MM.1S (cell line): ENCODE measurements at regions not wholly inside any gene's neighbourhood (a gene's known extent, or its start where the extent isn't known, plus 50 kb on each side); places are given as distances from the start of the nearest gene placed in this dataset.

Source experiments
- DNase-seq: peaks from one replicate; pipeline ENCODE4 v3.0.0-alpha.2; 2015
- H2AFZ ChIP-seq: fragments of 300-600 bp; sonication (generic); 2 replicates; pipeline ENCODE4 v1.6.0; 2016; ENCODE audit warnings: antibody characterized with exemption, low read length
- H3F3A ChIP-seq: fragments of 300-600 bp; sonication (generic); 2 replicates; pipeline ENCODE4 v1.6.1; 2016; ENCODE audit warnings: mild to moderate bottlenecking, antibody characterized with exemption, low read length, moderate library complexity, mixed read lengths; ENCODE audit not compliant: insufficient read depth
- H3K27ac ChIP-seq: fragments of 300-600 bp; sonication (generic); 2 replicates; pipeline ENCODE4 v1.5.1; 2016; ENCODE audit warnings: mild to moderate bottlenecking, low read length
- H3K27me3 ChIP-seq: fragments of 300-600 bp; sonication (generic); replicated peaks from 2 replicates; pipeline ENCODE4 v1.6.0; 2016; ENCODE audit warnings: low read length; ENCODE audit not compliant: insufficient read depth
- H3K36me3 ChIP-seq: fragments of 300-600 bp; sonication (generic); replicated peaks from 2 replicates; pipeline ENCODE4 v1.6.1; 2016; ENCODE audit warnings: mild to moderate bottlenecking, low read length, mixed read lengths; ENCODE audit not compliant: insufficient read depth
- H3K4me1 ChIP-seq: fragments of 300-600 bp; sonication (generic); 2 replicates; pipeline ENCODE4 v1.6.1; 2016; ENCODE audit warnings: low read length, mixed read lengths
- H3K4me2 ChIP-seq: fragments of 300-600 bp; sonication (generic); 2 replicates; pipeline ENCODE4 v1.6.0; 2016; ENCODE audit warnings: low read depth, low read length
- H3K4me3 ChIP-seq: fragments of 300-600 bp; sonication (generic); 2 replicates; pipeline ENCODE4 v1.5.1; 2016; ENCODE audit warnings: low read length, mixed read lengths
- H3K79me2 ChIP-seq: fragments of 300-600 bp; sonication (generic); 2 replicates; pipeline ENCODE4 v1.6.1; 2016; ENCODE audit warnings: mixed run types, low read length, mixed read lengths
- H3K9ac ChIP-seq: fragments of 300-600 bp; sonication (generic); 2 replicates; pipeline ENCODE4 v1.6.1; 2016; ENCODE audit warnings: low read length, mixed read lengths
- H3K9me2 ChIP-seq: fragments of 300-600 bp; sonication (generic); replicated peaks from 2 replicates; pipeline ENCODE4 v1.6.1; 2016; ENCODE audit warnings: mild to moderate bottlenecking, low read length, mixed read lengths; ENCODE audit not compliant: insufficient read depth
- H3K9me3 ChIP-seq: fragments of 300-600 bp; sonication (generic); replicated peaks from 2 replicates; pipeline ENCODE4 v1.6.1; 2016; ENCODE audit warnings: mild to moderate bottlenecking, low read length, mixed read lengths; ENCODE audit not compliant: insufficient read depth
- H4K20me1 ChIP-seq: fragments of 300-600 bp; sonication (generic); 2 replicates; pipeline ENCODE4 v1.6.1; 2016; ENCODE audit warnings: mild to moderate bottlenecking, low read length, moderate library complexity, mixed read lengths; ENCODE audit not compliant: insufficient read depth
- CTCF ChIP-seq: fragments of 300-600 bp; sonication (generic); IDR thresholded peaks from 2 replicates; pipeline ENCODE4 v1.5.1; 2016; ENCODE audit warnings: antibody characterized with exemption, low read length, mixed read lengths
- EZH2 ChIP-seq: fragments of 300-600 bp; sonication (generic); optimal IDR thresholded peaks from 2 replicates; pipeline ENCODE3; 2017; ENCODE audit warnings: low read depth, mild to moderate bottlenecking, antibody characterized with exemption, low read length, mixed read lengths
- EZH2phosphoT487 ChIP-seq: fragments of 300-600 bp; sonication (generic); IDR thresholded peaks from 2 replicates; pipeline ENCODE4 v1.6.1; 2018; ENCODE audit warnings: antibody characterized with exemption, low read length

DNA sequence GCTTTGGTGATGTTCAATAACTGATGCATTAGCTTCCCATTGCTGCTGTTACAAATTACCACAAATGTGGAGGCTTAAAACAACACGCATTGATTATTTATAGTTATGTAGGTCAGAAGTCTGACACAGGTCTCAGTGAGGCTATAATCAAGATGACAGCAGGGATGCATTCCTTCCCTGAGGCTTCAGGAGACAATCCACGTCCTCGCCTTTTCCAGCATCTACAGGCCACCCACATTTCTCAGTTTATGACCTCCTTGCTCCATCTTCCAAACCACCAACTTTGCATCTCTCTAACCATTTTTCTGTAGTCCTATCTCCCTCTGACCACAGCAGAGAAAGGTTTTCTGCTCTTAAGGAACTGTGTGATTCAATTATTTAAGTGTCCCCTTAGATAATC lies 92.5 kb downstream of the GASK1B start:
- Histone ChIP-seq H4K20me1 (no peaks in the 10 kb centered on the region), H3K9me2 (no peaks in the 10 kb centered on the region), H3F3A (no peaks in the 10 kb centered on the region), H3K9me3 (no peaks in the 10 kb centered on the region), H3K79me2 (no peaks in the 10 kb centered on the region), H3K4me3 (no peak overlapping the region), H3K4me2 (no peak overlapping the region), H3K27me3 (no peaks in the 10 kb centered on the region), H2AFZ (no peak overlapping the region), H3K4me1 (no peaks in the 10 kb centered on the region), H3K9ac (no peak overlapping the region), H3K27ac (no peak overlapping the region), H3K36me3 (no peaks in the 10 kb centered on the region)
- no peak for DNase-seq
- TF ChIP-seq EZH2 (no peak), EZH2phosphoT487 (no peak), CTCF (no peak)

- H3K36me3 ChIP-seq = no peaks in the 10 kb centered on the region
- no peak overlapping the region for H3K4me3 ChIP-seq
- no peaks in the 10 kb centered on the region for H3K9me2 ChIP-seq
- no peak overlapping the region for H3K4me2 ChIP-seq
- no peak overlapping the region for H3K27ac ChIP-seq
- no peaks in the 10 kb centered on the region for H4K20me1 ChIP-seq
- no peak overlapping the region for H2AFZ ChIP-seq
- H3K27me3 ChIP-seq = no peaks in the 10 kb centered on the region
- H3K9ac ChIP-seq = no peak overlapping the region
- no peaks in the 10 kb centered on the region for H3F3A ChIP-seq
- H3K9me3 ChIP-seq = no peaks in the 10 kb centered on the region
- TF ChIP-seq CTCF = no peak
- DNase-seq = no peak
- H3K4me1 ChIP-seq = no peaks in the 10 kb centered on the region
- no peaks in the 10 kb centered on the region for H3K79me2 ChIP-seq
Measured at GRCh38 chr4:158079661-158080060, 93.2 kb downstream of the GASK1B start.

- Histone ChIP-seq H3K27me3 (no peaks in the 10 kb centered on the region), H3K36me3 (no peaks in the 10 kb centered on the region), H3K79me2 (no peaks in the 10 kb centered on the region), H3K9me3 (no peaks in the 10 kb centered on the region), H4K20me1 (no peaks in the 10 kb centered on the region), H3K27ac (no peak overlapping the region), H3K4me2 (no peak overlapping the region), H3K4me1 (no peaks in the 10 kb centered on the region), H3K9me2 (no peaks in the 10 kb centered on the region), H3F3A (no peaks in the 10 kb centered on the region), H3K4me3 (no peak overlapping the region), H2AFZ (no peak overlapping the region), H3K9ac (no peak overlapping the region)
- no peak for DNase-seq
- TF ChIP-seq EZH2phosphoT487 (no peak), EZH2 (no peak)
Measured at GRCh38 chr4:158077835-158078234, 95.0 kb downstream of the GASK1B start.

- H2AFZ ChIP-seq = no peak overlapping the region
- no peaks in the 10 kb centered on the region for H3F3A ChIP-seq
- H3K27me3 ChIP-seq = no peaks in the 10 kb centered on the region
- no peak overlapping the region for H3K27ac ChIP-seq
- H3K36me3 ChIP-seq = no peaks in the 10 kb centered on the region
- no peaks in the 10 kb centered on the region for H4K20me1 ChIP-seq
- H3K4me3 ChIP-seq = no peak overlapping the region
- H3K9me3 ChIP-seq = no peaks in the 10 kb centered on the region
- no peaks in the 10 kb centered on the region for H3K4me1 ChIP-seq
- H3K9ac ChIP-seq = no peak overlapping the region
- TF ChIP-seq EZH2phosphoT487 (no peak), CTCF (no peak), EZH2 (no peak)
- no peak for DNase-seq
- no peaks in the 10 kb centered on the region for H3K9me2 ChIP-seq
- no peaks in the 10 kb centered on the region for H3K79me2 ChIP-seq
- no peak overlapping the region for H3K4me2 ChIP-seq
Measured at GRCh38 chr4:158074851-158075250, 98.0 kb downstream of the GASK1B start.
